T-helper 1 cell treated with Interleukin-12 subunit alpha and Interleukin-12 subunit beta and Interleukin-4 antibody, amounts not matched to agents 30 ng/mL and 1 ng/mL, for 36 hours (primary cell): ENCODE measurements at regions not wholly inside any gene's neighbourhood (a gene's known extent, or its start where the extent isn't known, plus 50 kb on each side); places are given as distances from the start of the nearest gene placed in this dataset.
"Not testable (repeated sequence)": the region's sequence is repeated elsewhere in the genome, so short reads cannot be mapped to it uniquely, and the experiment has no call there.

ENCODE experiments used
- intact Hi-C: fragments of 100-400 bp; cut with micrococcal nuclease; formaldehyde crosslinking; loops from one replicate; pipeline ENCODE4 v1.15.1; 2024

DNA sequence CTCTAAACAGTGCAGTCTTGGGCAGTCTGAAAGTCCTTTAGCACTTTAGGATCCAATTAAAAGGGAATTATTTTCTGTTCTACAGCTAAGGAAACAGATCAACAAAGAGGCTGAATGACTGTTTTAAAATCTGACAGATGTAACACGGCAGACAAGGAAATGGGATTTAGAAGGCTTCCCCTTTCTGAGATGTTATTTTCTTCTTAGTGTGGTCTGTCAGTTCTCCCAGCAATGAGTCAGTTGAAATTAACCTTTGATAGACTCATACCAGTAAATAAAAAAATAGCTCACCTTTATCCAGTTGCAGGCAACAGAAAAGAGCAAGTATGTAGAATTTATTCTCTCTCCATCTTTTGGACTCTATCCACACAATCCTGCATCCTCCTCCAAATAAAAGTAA is 98.1 kb downstream of the NEDD1 start:
- intact Hi-C loops = no loop called here

DNA sequence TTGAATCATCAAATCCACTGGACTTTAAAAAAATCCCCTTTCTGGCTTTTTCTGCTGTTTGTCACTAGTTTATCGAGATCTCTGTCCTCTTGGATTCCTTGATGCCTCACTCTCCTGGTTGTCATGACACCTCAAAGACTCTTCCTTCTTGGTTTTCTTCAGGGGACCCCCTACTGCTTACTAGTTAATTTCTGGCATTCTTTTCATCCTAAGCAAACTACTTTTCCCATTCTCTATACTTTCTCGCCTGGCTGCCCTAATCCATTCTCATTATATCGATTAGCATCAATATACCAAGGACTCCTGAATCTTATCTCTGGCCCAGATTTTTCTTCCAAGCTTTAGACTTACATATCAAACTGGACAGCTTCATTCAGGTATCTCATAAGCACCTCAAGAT is 98.6 kb downstream of the NEDD1 start:
- intact Hi-C loops = no loop called here

DNA sequence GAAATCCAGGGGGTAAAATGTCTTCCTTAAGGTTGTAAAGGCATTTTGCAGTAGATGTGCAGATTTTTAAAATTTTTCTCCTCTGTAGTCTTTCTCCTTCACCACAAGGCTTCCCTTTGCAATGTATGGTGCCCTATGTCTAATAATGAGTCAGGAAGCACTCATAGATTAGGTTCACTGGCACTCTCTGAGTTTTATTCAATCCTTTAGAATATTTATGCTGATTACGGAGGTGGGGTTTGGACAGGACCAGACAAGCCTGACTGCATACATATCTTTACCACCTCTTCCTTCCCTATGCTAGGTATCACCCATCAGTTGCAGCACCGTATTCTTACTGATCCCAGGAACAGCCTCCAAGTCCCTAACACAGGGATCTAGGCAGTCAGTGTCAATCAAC is 99.5 kb downstream of the NEDD1 start:
- intact Hi-C loops = no loop called here

DNA sequence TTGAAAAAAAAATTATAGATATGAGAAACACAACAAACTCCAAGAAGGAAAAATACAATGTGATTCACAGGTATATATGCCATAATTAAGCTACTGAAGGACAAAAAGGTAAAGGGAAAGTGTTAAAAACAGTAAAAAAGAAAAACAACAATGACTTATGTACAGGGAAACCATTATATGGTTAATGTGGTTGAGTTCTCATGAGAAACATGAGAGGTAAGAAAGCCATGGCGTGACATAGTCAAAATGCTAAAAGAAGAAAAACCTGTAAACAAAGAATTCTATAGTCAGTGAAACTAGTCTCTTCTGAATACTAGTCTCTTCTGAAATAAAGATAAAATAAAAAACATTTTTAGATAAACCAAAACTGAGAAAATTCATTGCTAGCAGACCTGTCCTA is 109.1 kb downstream of the NEDD1 start:
- intact Hi-C loops = no loop called here

DNA sequence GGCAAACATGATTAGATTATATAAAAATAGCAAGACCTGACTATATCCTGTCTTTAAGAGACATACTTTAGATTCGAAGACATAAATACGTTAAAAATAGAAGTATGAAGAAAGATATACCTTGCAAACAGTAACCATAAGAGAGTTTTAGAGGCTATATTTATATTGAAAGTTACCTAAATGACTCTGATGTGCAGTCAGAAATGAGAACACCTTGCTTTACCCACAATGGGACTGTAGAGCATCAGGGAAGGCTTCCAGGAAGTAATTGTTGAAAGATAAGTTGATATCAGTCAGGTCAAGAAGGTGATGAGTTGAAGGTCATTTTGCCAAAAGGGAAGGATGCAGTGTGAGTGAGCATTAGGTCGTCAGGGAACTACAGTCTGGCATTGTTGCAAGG is 110.2 kb downstream of the NEDD1 start:
- intact Hi-C loops = no loop called here

DNA sequence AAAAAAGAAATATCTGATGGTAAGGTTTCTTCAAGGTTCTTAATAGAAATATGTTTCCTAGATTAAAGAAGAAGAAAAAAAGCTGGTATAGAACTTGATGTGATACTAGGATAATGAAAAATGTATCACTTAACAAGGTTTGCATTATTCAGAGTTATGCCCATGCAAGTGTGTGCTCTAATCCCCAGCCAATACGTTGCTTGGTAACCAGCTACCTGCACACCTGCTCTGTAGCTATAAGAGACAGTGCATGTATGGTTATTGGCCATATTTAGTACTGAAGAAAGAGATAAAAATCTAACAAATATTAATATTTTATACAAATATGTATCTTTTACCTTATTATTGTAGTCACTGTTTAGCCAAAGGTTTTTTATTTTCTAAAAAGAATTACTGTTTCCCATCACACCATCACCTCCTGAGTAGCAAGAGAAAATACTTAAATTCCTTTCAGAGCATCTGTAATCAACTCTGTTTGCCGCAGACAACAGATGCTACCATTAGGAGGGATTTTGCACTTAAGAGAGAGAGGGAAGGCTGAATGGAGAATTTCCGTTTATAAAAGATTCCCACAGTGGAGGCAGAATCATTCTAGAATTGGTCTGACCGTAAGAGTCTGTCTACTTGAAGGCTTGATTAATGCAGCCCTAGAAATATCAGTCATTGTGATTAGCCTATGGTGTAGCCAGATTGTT is 115.6 kb downstream of the NEDD1 start:
- intact Hi-C loops = no loop called here

DNA sequence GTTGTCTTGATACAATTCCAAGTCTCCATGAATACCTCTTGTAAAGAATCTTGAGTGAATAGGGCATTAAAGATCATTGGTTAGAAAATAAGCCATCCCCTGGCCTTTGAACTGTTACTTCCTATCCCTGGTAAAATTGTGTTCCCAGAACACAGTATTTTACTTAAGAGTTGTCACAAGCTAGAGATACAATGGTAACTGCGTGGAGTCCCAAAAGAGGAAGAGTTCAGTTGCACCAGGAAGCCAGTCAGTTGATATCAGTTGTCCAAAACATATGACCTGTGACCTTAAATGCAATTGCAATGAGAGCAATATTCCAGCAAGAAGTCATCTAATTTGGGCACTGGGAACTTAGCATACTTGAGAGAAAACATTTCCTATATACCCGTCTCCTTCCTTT is 117.3 kb downstream of the NEDD1 start:
- intact Hi-C loops = no loop called here

DNA sequence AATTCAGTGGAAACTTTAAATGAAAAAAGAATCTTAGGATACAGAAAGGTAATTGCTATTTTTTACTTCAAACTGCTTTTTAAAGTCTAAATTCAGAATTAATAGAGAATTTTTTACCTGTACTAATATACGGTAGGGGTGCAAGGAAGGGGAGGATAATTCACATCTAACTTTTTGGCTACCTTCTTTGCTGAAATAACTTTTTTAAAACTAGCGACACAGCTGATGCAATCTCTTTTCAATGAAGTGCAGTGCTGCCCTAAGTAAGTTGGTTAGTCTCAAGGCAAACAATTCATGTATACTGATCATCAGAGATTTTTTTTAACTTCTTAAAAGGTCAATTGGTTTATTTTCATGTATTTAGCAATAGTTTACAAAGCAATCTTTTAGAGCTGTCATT is 119.8 kb downstream of the NEDD1 start:
- intact Hi-C loops = loop anchor here (2.0 kb wide), 1 partner anchor 56 kb away; no protein-coding TSS in a partner anchor

DNA sequence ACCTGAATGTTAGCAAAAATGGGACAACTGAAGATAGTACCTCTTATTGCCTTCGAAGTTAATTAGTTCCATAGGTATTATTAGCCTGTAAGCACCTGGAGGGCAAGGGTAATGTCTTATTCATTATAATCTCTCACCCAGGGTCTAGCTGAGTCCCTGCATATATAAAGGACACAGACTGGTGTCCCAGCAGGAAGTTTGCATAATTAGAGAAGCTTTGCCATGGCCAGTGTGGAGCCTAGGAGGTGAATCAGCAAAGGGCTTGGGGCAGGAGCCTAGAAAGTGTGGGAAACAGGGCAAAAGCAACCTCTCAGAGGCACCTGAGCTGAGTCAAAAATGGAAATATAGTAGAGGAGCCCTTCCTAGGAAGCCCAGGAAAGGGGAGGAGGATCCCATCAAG is 120.4 kb downstream of the NEDD1 start:
- intact Hi-C loops = loop anchor here (2.0 kb wide), 1 partner anchor 57 kb away; no protein-coding TSS in a partner anchor

DNA sequence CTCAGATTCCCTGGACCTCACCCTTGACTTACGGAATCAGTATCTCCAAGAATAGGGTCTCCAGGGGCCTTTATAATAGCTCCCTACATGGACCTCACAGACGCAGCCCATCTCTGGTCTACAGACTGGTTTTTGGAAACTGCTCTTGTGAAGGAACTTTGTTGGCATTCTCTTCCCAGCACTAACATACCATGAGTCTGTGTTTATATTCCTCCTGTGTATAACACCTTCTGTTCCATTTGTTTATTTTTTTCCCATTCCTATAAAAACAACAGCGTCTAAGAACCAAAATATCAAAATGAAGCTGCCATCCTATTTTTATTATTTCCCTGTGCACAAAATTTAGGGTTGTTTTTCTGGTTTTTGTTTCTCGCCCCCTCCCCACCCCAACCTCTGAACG is 131.1 kb downstream of the NEDD1 start:
- intact Hi-C loops = no loop called here

DNA sequence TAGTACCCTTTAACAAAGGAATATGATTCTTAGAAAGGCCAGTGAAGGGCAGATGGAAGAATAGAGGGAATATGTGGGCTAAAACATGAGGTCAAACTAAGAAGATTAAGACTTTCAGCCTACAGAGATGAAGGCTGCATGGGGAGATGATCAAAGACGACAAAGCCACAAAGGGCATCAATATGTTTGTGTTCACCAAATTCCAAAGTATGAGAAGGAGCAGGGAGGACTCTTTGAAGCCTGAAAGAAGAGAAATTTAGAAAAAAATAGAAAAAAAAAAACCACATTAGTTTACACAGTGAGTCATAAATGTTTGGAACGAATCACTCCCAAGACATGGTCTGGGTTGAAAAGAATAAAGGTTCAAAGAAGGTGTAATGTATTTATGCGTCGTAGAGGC is 131.8 kb downstream of the NEDD1 start:
- intact Hi-C loops = no loop called here

DNA sequence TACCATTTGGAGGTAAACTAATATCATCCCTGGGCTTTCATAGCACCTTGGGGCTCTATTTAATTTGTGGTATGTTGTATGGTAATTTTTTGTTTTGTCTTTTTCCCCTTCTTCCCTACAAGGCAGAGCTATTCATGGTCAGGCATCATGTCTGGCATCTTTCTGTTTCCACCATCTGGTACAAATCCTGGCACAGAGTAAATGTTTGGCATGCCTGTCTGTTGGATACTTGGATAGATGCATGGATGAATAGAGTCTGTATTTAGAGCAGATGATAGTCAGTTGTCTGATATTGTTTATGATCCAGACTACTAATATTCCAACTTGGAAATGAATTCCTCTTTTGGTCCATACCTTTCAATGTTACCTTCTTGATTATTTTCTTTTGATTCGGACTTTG is 139.8 kb downstream of the NEDD1 start:
- intact Hi-C loops = no loop called here

DNA sequence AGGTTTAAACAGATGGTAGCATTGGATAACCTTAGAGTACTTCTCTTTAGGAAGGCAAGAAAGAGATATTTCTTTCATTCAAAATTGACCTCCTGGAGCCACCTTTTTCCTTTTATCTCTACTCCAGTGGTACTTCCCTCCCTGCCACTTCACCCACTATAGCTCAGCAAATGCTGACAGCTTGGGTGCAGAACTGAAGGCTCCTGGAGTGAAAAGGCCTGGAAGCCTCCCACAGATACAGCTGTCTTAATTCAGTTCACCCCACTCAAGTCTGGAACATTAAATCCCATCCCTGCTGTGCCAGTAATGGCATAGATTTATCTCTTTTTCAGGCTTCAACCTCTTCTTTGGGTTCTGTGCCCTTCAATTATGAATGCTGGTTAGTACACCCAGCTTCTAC is 140.3 kb downstream of the NEDD1 start:
- intact Hi-C loops = no loop called here

DNA sequence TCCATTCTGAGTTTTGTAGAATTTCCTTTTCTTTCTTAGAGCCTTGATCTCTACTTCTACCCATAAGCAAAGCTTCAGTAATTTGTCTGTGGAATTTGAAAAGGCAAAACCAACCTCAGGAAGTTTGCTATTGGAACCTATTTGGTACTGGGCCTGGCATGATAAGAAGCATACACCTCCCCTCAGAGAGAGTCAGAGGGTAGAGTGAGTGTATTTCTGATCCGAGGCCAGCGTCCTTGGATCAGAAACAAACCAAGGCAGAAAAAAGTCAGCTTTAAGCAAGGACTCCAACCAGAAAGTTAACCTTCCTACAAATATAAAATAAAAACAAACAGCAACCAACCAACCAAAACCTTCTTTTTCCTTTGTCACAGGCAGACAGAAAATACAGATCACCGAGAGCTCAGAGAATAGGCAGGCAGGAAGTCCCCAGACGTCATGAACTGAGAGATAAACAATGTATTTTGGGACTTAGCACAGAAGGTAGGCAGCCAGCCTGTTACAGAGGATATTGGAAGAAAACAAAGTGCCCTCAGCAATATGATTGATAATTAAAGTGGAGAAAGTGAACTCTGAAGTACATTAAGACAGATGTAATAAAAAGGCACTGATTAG is 141.5 kb downstream of the NEDD1 start:
- intact Hi-C loops = no loop called here

DNA sequence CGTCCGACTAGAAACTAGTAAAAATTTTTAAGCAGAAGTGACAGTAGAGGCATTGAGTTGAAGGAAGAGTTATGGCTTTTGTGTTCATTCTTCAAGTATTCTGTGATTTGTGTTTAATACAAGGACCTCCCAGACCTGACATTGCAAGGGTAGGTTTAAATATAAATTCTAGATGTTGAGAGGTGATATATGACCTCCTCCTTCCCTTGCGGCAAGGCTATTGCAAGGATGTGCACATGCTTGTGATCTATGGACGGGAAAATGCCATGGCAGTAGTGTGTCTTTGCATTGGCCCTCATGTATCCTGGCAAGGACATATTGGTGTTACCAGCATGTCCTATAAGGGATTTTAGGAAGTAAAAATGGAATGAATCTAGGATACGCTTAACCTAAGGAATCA is 143.5 kb downstream of the NEDD1 start:
- intact Hi-C loops = no loop called here

DNA sequence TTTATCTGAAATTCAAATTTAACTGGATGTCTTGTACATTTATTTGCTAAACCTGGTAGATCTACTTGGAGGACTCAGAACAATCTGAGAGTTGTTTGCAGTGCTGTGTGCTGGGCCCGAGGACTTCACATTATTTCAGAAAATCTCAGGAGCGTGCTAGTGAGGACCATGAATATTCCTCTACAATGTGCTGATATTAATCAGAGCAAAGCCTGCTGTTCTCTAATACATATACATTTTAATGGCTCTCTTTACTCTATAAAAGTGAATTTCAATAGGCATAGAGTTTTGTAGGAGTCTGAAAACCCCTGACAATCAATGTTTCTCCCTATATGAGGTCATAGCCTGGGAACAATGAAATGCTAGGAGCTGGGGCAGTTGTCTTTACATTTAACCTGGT is 144.3 kb downstream of the NEDD1 start:
- intact Hi-C loops = no loop called here

DNA sequence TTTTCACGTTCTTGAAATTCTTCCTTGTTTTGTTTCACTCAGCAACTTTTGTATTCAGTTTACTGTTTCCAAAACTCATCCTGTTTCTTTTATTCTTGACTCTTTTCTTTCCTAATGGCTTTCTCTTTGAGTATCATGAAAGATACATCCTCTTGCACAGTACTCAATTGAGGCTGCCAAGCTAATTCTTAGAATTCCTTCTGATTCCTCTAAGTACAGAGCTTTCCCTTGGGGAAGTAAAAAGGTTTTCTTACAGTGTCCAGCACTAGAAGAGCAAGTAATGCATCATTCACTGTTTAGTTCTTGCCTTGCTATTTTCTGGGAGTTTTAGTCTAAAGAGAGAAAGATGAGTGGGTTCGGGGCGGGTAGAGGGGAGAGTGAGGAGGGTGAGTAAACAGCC is 154.1 kb downstream of the NEDD1 start:
- intact Hi-C loops = no loop called here

DNA sequence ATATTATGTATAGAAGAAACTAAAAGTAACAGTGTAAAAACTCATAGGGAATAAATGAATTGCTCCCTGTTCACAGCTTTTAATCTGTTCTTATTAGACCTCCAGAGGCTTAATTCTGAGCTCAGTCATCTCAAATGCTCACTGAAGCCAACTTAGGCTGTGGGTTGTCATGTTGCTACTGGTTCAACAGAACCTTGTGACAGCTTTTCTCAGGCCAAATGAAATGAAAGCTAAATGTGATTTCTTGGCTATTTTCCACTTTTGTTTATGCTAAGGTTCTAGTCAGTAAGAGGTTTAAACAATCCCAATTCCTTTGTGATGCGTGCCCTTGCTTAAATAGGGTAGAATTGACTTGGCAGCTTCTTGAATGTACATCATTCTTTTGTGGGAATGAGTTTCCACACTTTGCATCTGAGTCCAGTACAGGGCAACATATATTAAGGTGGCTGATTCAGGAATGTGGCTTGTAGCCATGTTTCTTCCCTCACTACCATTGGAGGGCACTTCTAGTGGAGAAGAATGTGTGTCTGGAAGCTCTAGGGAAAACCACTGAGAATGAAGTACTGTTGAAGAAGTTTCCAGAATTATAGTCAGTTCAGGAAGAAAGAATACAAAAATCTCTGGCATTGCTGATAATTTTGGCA is 156.4 kb downstream of the NEDD1 start:
- intact Hi-C loops = no loop called here

DNA sequence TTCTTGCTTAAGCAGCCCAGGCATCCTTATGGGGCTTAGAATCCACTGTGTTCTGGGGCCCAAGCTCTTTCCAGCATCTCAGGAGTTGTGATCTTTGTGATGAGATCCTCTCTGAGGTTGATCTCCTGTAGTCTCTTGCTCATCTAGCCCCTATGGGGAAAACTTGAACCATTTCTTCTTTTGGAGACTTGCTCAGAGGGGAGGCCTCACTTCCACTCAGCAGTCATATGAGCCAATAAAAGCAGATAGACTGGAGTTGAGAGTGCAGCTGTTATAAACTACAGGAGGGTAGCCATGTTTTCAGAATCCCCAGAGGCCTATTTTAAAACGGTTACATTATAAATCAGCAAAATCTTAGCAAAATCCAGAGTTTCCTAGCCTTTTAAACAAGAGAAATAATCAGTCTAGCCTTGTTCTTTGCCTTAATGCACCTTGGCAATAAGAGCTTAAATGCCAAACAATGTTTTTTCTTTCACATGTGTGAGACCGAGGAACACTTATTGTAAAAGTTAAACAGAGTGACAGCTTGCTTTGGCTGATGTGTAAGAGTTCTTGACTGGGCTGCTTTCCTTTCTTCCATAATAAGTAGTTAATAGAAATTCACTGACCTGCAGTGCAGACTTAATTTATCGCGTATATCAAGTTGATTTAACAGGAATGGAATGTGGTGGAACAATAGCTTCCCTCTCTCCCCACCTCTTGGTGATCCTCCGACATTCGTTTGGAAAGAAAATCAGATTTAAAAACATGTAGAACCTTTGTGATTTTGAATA is 168.3 kb downstream of the NEDD1 start:
- intact Hi-C loops = no loop called here

DNA sequence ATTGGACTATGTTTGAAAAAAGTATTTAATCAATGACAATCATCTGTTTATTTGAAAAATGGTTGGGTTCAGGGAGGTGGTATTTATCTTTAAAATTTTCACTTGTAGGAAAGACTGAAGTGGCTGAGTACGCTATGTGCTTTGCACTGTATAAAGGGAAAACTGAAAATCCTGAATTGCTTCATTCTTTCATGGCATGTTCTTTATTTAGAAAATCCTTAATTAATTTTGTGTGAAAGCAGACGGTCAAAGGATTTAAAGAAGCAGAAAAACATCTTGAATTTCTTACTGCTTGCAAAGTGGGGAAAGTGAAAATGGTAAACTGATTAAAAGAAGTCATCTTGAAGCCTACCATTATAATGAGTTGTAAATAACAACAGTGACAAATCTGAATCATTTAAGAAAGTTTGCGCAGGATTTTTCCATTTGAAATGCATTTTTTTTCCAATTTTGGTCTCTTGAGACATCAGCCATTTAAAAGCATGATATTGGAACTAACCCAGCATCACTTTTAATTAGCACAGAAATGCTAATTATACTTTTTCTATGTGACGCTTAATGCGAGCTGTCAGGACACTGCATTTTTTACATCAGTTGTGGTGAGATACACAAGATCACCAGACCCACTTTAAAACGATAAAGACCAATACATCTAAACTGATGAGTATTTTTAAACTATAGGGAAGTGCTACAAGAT is 169.0 kb downstream of the NEDD1 start:
- intact Hi-C loops = no loop called here

DNA sequence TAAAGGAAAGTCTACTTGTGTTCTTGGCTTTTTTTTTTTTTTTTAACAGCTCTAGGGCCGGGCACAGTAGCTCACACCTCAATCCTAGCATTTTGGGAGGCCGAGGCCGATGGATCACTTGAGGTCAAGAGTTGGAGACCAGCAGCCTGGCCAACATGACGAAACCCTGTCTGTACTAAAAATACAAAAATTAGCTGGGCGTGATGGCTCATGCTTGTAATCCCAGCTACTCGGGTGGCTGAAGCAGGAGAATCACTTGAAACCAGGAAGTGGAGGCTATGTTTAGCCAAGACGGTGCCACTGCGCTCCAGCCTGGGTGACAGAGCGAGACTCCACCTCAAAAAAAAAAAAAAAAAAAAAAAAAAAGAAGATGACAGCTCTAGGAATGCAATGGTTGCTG is 169.9 kb downstream of the NEDD1 start:
- intact Hi-C loops = not testable (repeated sequence)

DNA sequence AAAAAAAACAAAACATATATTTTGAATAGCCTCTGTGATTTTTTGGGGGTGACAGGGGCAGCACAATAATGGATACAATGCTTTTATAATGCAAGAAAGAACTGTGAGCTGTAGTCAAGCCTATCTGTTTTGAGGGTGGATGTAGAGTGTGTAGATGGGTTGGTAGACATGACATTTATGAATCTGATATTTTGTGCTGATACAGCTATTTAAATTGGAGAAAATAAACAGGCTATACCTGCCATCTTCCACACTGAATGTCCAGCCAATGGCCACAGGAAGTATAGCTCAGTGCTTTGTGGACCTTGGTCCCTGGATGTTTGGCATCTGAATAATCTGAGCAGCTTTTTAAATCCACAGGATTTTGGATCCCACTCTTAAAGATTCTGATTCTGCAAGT is 175.0 kb downstream of the NEDD1 start:
- intact Hi-C loops = no loop called here
